HCT116 (cell line): ENCODE measurements at regions not wholly inside any gene's neighbourhood (a gene's known extent, or its start where the extent isn't known, plus 50 kb on each side); places are given as distances from the start of the nearest gene placed in this dataset.

Source experiments
- ATAC-seq: fragments of 200-7000 bp; cut with Tn5 transposase; 2 replicates; pipeline ENCODE4 v1.9.1; 2020; ENCODE audit warnings: mild to moderate bottlenecking, moderate library complexity
- BruUV-seq: library from RNA; stranded (reverse); fragments of 400-500 nt; replicated peaks from 2 replicates; lab custom pipeline; 2021; lab: Mats Ljungman, UMichigan
- CTCF ChIA-PET: fragments of 300-600 bp; sonication (Branson Sonifier 250); formaldehyde crosslinking; loops from one replicate; lab custom pipeline; 2021; ENCODE audit warnings: antibody characterized with exemption; lab: Charles Lee
- POLR2A ChIA-PET: fragments of 300-600, 350-600 bp; sonication (Branson Sonifier 250); formaldehyde crosslinking; loops from one replicate; lab custom pipeline; 2021; ENCODE audit warnings: antibody characterized with exemption; lab: Charles Lee
- RAD21 ChIA-PET, 2 experiments: fragments of 300-600 bp; sonication (Branson Sonifier 250); formaldehyde crosslinking; loops; one replicate each; lab custom pipeline; 2023; ENCODE audit warnings: low total read pairs in 2 of 2; ENCODE audit not compliant: uncharacterized antibody in 2 of 2, unreplicated experiment in 2 of 2, low non-redundant PET in 1 of 2; lab: Charles Lee
- DNase-seq: peaks from one replicate; pipeline ENCODE4 v3.0.0-alpha.2; 2010; ENCODE audit warnings: low read depth, low spot score
- H2AFZ ChIP-seq: fragments of 200-600 bp; shearing (Covaris generic), sonication (generic); 2 replicates; pipeline ENCODE4 v1.6.1; 2017; ENCODE audit warnings: low read depth, mixed run types, mixed read lengths, antibody characterized with exemption, low read length; ENCODE audit not compliant: poor library complexity, severe bottlenecking
- H3K27ac ChIP-seq: 2 replicates; pipeline ENCODE4 v1.5.1; 2012; ENCODE audit warnings: low read depth, low read length
- H3K27me3 ChIP-seq: fragments of 200-600 bp; sonication (generic); 2 replicates; pipeline ENCODE4 v1.6.1; 2016; ENCODE audit warnings: mixed run types, low read length, mixed read lengths; ENCODE audit not compliant: insufficient read depth
- H3K36me3 ChIP-seq, 2 experiments: fragments of 200-500 bp in 1 of 2; fragments of 200-600 bp in 1 of 2; sonication (Bioruptor generic) in 1 of 2; sonication (generic) in 1 of 2; 2 replicates each; pipeline versions ENCODE4 v1.5.1 to v1.6.1; 2014 to 2016; ENCODE audit warnings: low read length in 2 of 2, inconsistent platforms in 1 of 2, mixed read lengths in 1 of 2, mixed run types in 1 of 2; ENCODE audit not compliant: insufficient read depth in 2 of 2, control insufficient read depth in 1 of 2
- H3K4me1 ChIP-seq, 2 experiments: fragments of 200-600 bp in 1 of 2; sonication (generic) in 1 of 2; 2 replicates each; pipeline versions ENCODE4 v1.5.1 to v1.6.1; 2012 to 2017; ENCODE audit warnings: low read length in 2 of 2, inconsistent platforms in 1 of 2, mild to moderate bottlenecking in 1 of 2, mixed read lengths in 1 of 2, mixed run types in 1 of 2, moderate library complexity in 1 of 2; ENCODE audit not compliant: insufficient read depth in 2 of 2, control insufficient read depth in 1 of 2
- H3K4me2 ChIP-seq: fragments of 200-600 bp; sonication (generic); 2 replicates; pipeline ENCODE4 v1.6.1; 2017; ENCODE audit warnings: mixed run types, low read length, mixed read lengths
- H3K4me3 ChIP-seq, 2 experiments: fragments of 200-600 bp in 1 of 2; sonication (generic) in 1 of 2; replicated peaks in 1 of 2; 2 replicates each; pipeline ENCODE4 v1.5.1; 2011 to 2016; ENCODE audit warnings: low read length in 2 of 2, control low read depth in 1 of 2, low read depth in 1 of 2, mild to moderate bottlenecking in 1 of 2, mixed read lengths in 1 of 2, mixed run types in 1 of 2
- H3K79me2 ChIP-seq: fragments of 200-600 bp; sonication (generic); 2 replicates; pipeline ENCODE4 v1.6.1; 2017; ENCODE audit warnings: mild to moderate bottlenecking, mixed run types, low read length, moderate library complexity, mixed read lengths; ENCODE audit not compliant: insufficient read depth
- H3K9ac ChIP-seq: fragments of 200-600 bp; sonication (generic); 2 replicates; pipeline ENCODE4 v1.6.1; 2016; ENCODE audit warnings: low read length, mixed read lengths
- H3K9me2 ChIP-seq: fragments of 200-600 bp; sonication (generic), shearing (Covaris generic); 2 replicates; pipeline ENCODE4 v1.6.1; 2017; ENCODE audit warnings: mixed run types, mild to moderate bottlenecking, moderate library complexity; ENCODE audit not compliant: insufficient read depth
- H3K9me3 ChIP-seq, 2 experiments: fragments of 200-500 bp in 1 of 2; fragments of 200-600 bp in 1 of 2; sonication (Bioruptor generic) in 1 of 2; sonication (generic) in 1 of 2; 2 replicates each; pipeline ENCODE4 v1.6.1; 2014 to 2017; ENCODE audit warnings: low read length in 2 of 2, mixed read lengths in 2 of 2, inconsistent platforms in 1 of 2, low read depth in 1 of 2, mild to moderate bottlenecking in 1 of 2, mixed run types in 1 of 2, moderate library complexity in 1 of 2; ENCODE audit not compliant: control insufficient read depth in 1 of 2, insufficient read depth in 1 of 2
- H4K20me1 ChIP-seq: fragments of 200-600 bp; sonication (generic), shearing (Covaris generic); 2 replicates; pipeline ENCODE4 v1.6.1; 2017; ENCODE audit warnings: mixed run types, mild to moderate bottlenecking, moderate library complexity; ENCODE audit not compliant: insufficient read depth
- CBX3 ChIP-seq: IDR thresholded peaks from 2 replicates; pipeline ENCODE4 v1.6.1; 2012; ENCODE audit warnings: low read depth
- CEBPB ChIP-seq: IDR thresholded peaks from 2 replicates; pipeline ENCODE4 v1.6.1; 2012; ENCODE audit warnings: low read depth
- EGR1 ChIP-seq: IDR thresholded peaks from 2 replicates; pipeline ENCODE4 v1.6.1; 2012; ENCODE audit warnings: low read depth
- ELF1 ChIP-seq: IDR thresholded peaks from 2 replicates; pipeline ENCODE4 v1.6.1; 2012; ENCODE audit warnings: low read depth, borderline replicate concordance
- EZH2 ChIP-seq: fragments of 200-600 bp; sonication (generic); IDR thresholded peaks from 2 replicates; pipeline ENCODE4 v1.6.1; 2017; ENCODE audit warnings: antibody characterized with exemption, mixed run types
- FOSL1 ChIP-seq: IDR thresholded peaks from 2 replicates; pipeline ENCODE4 v1.6.1; 2012; ENCODE audit warnings: low read depth
- JUND ChIP-seq: IDR thresholded peaks from 2 replicates; pipeline ENCODE4 v1.6.1; 2012
- POLR2AphosphoS5 ChIP-seq: IDR thresholded peaks from 2 replicates; pipeline ENCODE4 v1.6.1; 2011; ENCODE audit warnings: mild to moderate bottlenecking, low read depth, low read length, moderate library complexity
- RAD21 ChIP-seq: IDR thresholded peaks from 2 replicates; pipeline ENCODE4 v1.6.1; 2012; ENCODE audit warnings: low read depth, mild to moderate bottlenecking
- SIN3A ChIP-seq: IDR thresholded peaks from 2 replicates; pipeline ENCODE4 v1.6.1; 2012; ENCODE audit warnings: low read depth
- TCF7L2 ChIP-seq: IDR thresholded peaks from 2 replicates; pipeline ENCODE4 v1.7.0; 2011; ENCODE audit warnings: borderline replicate concordance, inconsistent platforms; ENCODE audit not compliant: insufficient read depth, insufficient read length; ENCODE audit errors: extremely low read depth
- ZNF274 ChIP-seq: fragments of 200-500 bp; sonication (Bioruptor generic); IDR thresholded peaks from 2 replicates; pipeline ENCODE4 v1.6.1; 2014; ENCODE audit warnings: mild to moderate bottlenecking, low read depth, low read length, inconsistent platforms
- intact Hi-C: fragments of 100-400 bp; cut with micrococcal nuclease; formaldehyde crosslinking; loops from 2 replicates; pipeline ENCODE4 v1.10.0; 2022
- TF ChIP-seq, protein P1 (sequence below): IDR thresholded peaks from 2 replicates; pipeline ENCODE4 v1.6.1; 2012; ENCODE audit warnings: low read depth
- TF ChIP-seq, protein P2 (sequence below), 3 experiments: fragments of 200-600 bp in 1 of 3; sonication (generic) in 1 of 3; IDR thresholded peaks in 2 of 3; conservative IDR thresholded peaks in 1 of 3; 2 replicates each; pipeline ENCODE4 v1.5.1; 2012 to 2017; ENCODE audit warnings: low read depth in 2 of 3, low read length in 2 of 3, antibody characterized with exemption in 1 of 3, borderline replicate concordance in 1 of 3, control low read depth in 1 of 3, mild to moderate bottlenecking in 1 of 3, mixed read lengths in 1 of 3, mixed run types in 1 of 3, moderate library complexity in 1 of 3; ENCODE audit not compliant: insufficient read depth in 1 of 3

DNA sequence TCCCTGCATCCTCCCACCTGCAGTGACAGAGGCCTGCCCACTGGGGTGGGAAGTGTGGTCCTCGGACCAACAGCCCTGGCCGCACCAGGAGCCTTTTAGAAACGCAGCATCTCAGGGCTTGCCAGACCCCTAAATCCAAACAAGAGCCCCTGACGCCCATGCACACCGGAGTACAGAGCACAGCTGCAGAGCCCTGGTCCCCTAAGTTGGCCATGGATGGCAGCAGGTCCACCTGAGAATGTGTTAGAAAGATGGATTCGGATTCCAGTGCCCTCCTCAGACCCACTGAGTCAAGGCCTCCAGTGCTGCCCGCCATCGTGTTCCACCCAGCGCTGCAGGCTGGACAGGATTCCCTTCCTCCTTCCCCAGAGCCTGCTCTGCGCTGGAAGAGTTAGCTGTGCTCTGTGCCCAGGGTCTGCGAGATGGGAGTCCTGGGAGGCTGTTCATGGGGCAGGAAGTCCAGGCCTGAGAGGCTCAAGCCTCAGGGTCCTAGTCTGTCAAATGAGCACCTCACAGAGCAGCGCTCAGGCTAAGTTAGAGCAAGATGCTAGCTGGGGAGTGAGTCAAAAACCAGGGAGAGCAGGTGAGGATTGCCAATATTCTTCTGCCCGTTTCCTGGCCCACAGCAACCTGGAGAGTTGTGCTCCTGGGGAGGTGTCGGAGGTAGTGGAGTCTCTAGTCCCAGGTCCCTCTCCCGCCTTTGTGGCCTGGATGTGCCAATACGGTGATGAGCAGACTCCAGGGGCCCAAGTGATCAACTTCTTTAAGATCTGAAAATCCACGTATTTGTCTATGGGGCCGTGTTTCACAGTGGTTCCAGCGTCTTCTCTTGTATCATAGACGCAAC is 95.9 kb upstream of the GPR26 start (continued):
- TF ChIP-seq, protein P1, sequence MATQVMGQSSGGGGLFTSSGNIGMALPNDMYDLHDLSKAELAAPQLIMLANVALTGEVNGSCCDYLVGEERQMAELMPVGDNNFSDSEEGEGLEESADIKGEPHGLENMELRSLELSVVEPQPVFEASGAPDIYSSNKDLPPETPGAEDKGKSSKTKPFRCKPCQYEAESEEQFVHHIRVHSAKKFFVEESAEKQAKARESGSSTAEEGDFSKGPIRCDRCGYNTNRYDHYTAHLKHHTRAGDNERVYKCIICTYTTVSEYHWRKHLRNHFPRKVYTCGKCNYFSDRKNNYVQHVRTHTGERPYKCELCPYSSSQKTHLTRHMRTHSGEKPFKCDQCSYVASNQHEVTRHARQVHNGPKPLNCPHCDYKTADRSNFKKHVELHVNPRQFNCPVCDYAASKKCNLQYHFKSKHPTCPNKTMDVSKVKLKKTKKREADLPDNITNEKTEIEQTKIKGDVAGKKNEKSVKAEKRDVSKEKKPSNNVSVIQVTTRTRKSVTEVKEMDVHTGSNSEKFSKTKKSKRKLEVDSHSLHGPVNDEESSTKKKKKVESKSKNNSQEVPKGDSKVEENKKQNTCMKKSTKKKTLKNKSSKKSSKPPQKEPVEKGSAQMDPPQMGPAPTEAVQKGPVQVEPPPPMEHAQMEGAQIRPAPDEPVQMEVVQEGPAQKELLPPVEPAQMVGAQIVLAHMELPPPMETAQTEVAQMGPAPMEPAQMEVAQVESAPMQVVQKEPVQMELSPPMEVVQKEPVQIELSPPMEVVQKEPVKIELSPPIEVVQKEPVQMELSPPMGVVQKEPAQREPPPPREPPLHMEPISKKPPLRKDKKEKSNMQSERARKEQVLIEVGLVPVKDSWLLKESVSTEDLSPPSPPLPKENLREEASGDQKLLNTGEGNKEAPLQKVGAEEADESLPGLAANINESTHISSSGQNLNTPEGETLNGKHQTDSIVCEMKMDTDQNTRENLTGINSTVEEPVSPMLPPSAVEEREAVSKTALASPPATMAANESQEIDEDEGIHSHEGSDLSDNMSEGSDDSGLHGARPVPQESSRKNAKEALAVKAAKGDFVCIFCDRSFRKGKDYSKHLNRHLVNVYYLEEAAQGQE: no peak
- TF ChIP-seq ZNF274: no peak
- TF ChIP-seq FOSL1: no peak

GRCh38 chr10:123570898-123571515 is 95.1 kb upstream of the GPR26 start:
- ATAC-seq: no peak
- no peaks in the 10 kb centered on the region for H3K9me3 ChIP-seq
- ChIA-PET CTCF (interaction anchor here (0.6 to 4.1 kb wide), 3 partner anchors 92 to 527 kb away, joined by 3 to 23 read pairs (median 4); no protein-coding TSS in a partner anchor), RAD21 (no interaction called here), POLR2A (interaction anchor here (0.8 kb wide), 1 partner anchor 534 kb away, joined by 5 read pairs; no protein-coding TSS in a partner anchor)
- H3K9ac ChIP-seq: no peak overlapping the region
- H3K36me3 ChIP-seq: no peaks in the 10 kb centered on the region
- no peaks in the 10 kb centered on the region for H4K20me1 ChIP-seq
- no peak overlapping the region for H3K27ac ChIP-seq
- intact Hi-C loops: no loop called here
- H3K79me2 ChIP-seq: no peaks in the 10 kb centered on the region
- no peak for TF ChIP-seq POLR2AphosphoS5
- no peak for TF ChIP-seq RAD21
- TF ChIP-seq CEBPB: no peak
- TF ChIP-seq JUND: no peak
- TF ChIP-seq ELF1: no peak
- TF ChIP-seq EGR1: no peak
- TF ChIP-seq CBX3: no peak
- TF ChIP-seq ZNF274: no peak
- no peak for TF ChIP-seq SIN3A
- TF ChIP-seq, protein P1: no peak
- TF ChIP-seq, protein P2, sequence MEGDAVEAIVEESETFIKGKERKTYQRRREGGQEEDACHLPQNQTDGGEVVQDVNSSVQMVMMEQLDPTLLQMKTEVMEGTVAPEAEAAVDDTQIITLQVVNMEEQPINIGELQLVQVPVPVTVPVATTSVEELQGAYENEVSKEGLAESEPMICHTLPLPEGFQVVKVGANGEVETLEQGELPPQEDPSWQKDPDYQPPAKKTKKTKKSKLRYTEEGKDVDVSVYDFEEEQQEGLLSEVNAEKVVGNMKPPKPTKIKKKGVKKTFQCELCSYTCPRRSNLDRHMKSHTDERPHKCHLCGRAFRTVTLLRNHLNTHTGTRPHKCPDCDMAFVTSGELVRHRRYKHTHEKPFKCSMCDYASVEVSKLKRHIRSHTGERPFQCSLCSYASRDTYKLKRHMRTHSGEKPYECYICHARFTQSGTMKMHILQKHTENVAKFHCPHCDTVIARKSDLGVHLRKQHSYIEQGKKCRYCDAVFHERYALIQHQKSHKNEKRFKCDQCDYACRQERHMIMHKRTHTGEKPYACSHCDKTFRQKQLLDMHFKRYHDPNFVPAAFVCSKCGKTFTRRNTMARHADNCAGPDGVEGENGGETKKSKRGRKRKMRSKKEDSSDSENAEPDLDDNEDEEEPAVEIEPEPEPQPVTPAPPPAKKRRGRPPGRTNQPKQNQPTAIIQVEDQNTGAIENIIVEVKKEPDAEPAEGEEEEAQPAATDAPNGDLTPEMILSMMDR (IDR thresholded peaks at IDR 0.05 in 2 of 3, conservative IDR thresholded peaks at IDR 0.05 in 1 of 3; ENCODE audit: borderline replicate concordance in 1 of 3, insufficient read depth in 1 of 3, low read depth in 2 of 3, low read length in 2 of 3): no peak
- TF ChIP-seq EZH2: no peak
- TF ChIP-seq TCF7L2: no peak
- H3K4me1 ChIP-seq: peaks cover 11 to 20% of the 10 kb centered on the region in 2 experiments
- H2AFZ ChIP-seq: no peak overlapping the region
- no TSS peak for BruUV-seq
- peaks cover 16% of the 10 kb centered on the region; the same call in 1 of the 2 replicates for H3K27me3 ChIP-seq
- H3K9me2 ChIP-seq: no peaks in the 10 kb centered on the region
- H3K4me2 ChIP-seq: no peak overlapping the region
- no peak overlapping the region for H3K4me3 ChIP-seq
- DNase-seq: no peak
